ENCODE measurements at regions not wholly inside any gene's neighbourhood (a gene's known extent, or its start where the extent isn't known, plus 50 kb on each side); places are given as distances from the start of the nearest gene placed in this dataset.

DNA sequence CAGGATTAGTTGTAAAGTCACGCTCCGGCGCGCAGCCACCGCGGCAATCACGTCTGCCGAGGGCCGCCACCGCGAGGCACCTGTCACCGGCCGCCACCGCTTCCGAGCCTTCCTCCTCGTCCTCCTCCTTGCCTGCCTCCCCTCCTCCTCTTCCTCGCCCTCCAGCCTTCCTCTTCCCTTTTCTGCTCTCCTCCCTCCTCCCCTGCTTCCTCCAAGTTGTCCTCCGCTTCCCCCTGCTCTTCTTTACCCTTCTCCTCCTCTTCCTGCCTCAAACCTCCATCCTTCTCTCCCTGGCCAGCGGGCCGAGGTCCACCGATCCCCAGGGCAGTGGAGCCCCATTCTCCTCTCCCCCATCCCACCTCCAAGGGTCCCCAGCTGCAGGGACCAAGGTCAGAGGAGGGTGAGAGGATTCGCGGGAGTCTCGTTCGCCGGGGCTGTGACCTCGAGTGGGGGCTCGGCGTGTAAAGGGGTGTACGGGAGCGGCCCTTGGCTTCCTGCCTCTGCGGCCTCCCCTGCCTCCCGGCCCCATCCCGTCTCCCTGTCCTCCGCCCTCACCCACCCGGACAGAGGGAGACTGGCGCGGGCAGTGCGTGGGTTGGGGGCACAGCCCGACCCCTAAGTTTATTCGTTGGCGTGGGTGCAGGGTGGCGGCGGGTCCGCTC is 89.5 kb upstream of the PAX2 start (continued):
- TF ChIP-seq ZBTB7A (tag by site-specific recombination; IDR thresholded peaks at IDR 0.05; ENCODE audit: low read depth) (peak; percentile 86), REST (tag by site-specific recombination; IDR thresholded peaks at IDR 0.05) (peak; percentile 47; the same call in 1 of the 2 replicates), ZNF677 (tag by site-specific recombination; IDR thresholded peaks at IDR 0.05) (no peak), ZNF37A (tag by site-specific recombination; IDR thresholded peaks at IDR 0.05) (no peak), ZNF837 (tag by site-specific recombination; IDR thresholded peaks at IDR 0.05) (no peak), ZNF624 (tag by site-specific recombination; IDR thresholded peaks at IDR 0.05) (no peak), RBAK (tag by site-specific recombination; IDR thresholded peaks at IDR 0.05) (no peak), ZFP37 (tag by site-specific recombination; IDR thresholded peaks at IDR 0.05) (no peak), ZNF510 (tag by site-specific recombination; IDR thresholded peaks at IDR 0.05; ENCODE audit: insufficient replicate concordance) (no peak), ZBTB44 (tag by site-specific recombination; IDR thresholded peaks at IDR 0.05) (no peak), ZNF629 (tag by site-specific recombination; IDR thresholded peaks at IDR 0.05) (peak; percentile 27; the same call in 1 of the 2 replicates), ZBTB49 (tag by site-specific recombination; IDR thresholded peaks at IDR 0.05; ENCODE audit: low read depth) (no peak), SP3 (tag by site-specific recombination; IDR thresholded peaks at IDR 0.05) (peak; percentile 58), IKZF3 (tag by site-specific recombination; IDR thresholded peaks at IDR 0.05) (no peak; the same call in 1 of the 2 replicates), ZNF792 (tag by site-specific recombination; IDR thresholded peaks at IDR 0.05) (no peak; the same call in 1 of the 2 replicates), ZNF777 (tag by site-specific recombination; IDR thresholded peaks at IDR 0.05; ENCODE audit: borderline replicate concordance) (peak; percentile 84), ZNF10 (tag by site-specific recombination; IDR thresholded peaks at IDR 0.05) (no peak), GLI2 (tag by site-specific recombination; IDR thresholded peaks at IDR 0.05; ENCODE audit: borderline replicate concordance, low read depth) (no peak), ZNF248 (tag by site-specific recombination; IDR thresholded peaks at IDR 0.05) (no peak), ZIC2 (tag by site-specific recombination; IDR thresholded peaks at IDR 0.05) (no peak), PRDM6 (tag by site-specific recombination; IDR thresholded peaks at IDR 0.05) (no peak), ZNF2 (tag by site-specific recombination; IDR thresholded peaks at IDR 0.05) (peak; percentile 42; the same call in 1 of the 2 replicates), ZNF266 (tag by site-specific recombination; IDR thresholded peaks at IDR 0.05; ENCODE audit: low read depth) (0 out of 2 replicates have a peak, but pooled peaks have one; percentile 12), ZSCAN16 (tag by site-specific recombination; IDR thresholded peaks at IDR 0.05) (no peak; the same call in 1 of the 2 replicates), ZNF121 (tag by site-specific recombination; IDR thresholded peaks at IDR 0.05) (0 out of 2 replicates have a peak, but pooled peaks have one; percentile 41), ZNF48 (tag by site-specific recombination; IDR thresholded peaks at IDR 0.05) (no peak), KLF1 (tag by site-specific recombination; IDR thresholded peaks at IDR 0.05) (peak; percentile 21; the same call in 1 of the 2 replicates), ZNF501 (tag by site-specific recombination; IDR thresholded peaks at IDR 0.05) (peak; percentile 84), ZNF146 (tag by site-specific recombination; IDR thresholded peaks at IDR 0.05) (peak; percentile 87)
- TF ChIP-seq, protein P1, sequence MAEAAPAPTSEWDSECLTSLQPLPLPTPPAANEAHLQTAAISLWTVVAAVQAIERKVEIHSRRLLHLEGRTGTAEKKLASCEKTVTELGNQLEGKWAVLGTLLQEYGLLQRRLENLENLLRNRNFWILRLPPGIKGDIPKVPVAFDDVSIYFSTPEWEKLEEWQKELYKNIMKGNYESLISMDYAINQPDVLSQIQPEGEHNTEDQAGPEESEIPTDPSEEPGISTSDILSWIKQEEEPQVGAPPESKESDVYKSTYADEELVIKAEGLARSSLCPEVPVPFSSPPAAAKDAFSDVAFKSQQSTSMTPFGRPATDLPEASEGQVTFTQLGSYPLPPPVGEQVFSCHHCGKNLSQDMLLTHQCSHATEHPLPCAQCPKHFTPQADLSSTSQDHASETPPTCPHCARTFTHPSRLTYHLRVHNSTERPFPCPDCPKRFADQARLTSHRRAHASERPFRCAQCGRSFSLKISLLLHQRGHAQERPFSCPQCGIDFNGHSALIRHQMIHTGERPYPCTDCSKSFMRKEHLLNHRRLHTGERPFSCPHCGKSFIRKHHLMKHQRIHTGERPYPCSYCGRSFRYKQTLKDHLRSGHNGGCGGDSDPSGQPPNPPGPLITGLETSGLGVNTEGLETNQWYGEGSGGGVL (tag by site-specific recombination; IDR thresholded peaks at IDR 0.05), result peak; percentile 89

All from HEK293 (cell line).